ENCODE measurements at regions not wholly inside any gene's neighbourhood (a gene's known extent, or its start where the extent isn't known, plus 50 kb on each side); places are given as distances from the start of the nearest gene placed in this dataset.

GRCh38 chr2:44848026-44848425 is 93.5 kb upstream of the SIX3 start:
- no peak for TF ChIP-seq CTCF (IDR thresholded peaks at IDR 0.05)
- TF ChIP-seq POLR2A (IDR thresholded peaks at IDR 0.05): no peak
- no peak for TF ChIP-seq POLR2AphosphoS5 (IDR thresholded peaks at IDR 0.05)
